ENCODE measurements at regions not wholly inside any gene's neighbourhood (a gene's known extent, or its start where the extent isn't known, plus 50 kb on each side); places are given as distances from the start of the nearest gene placed in this dataset.
"Not testable (repeated sequence)": the region's sequence is repeated elsewhere in the genome, so short reads cannot be mapped to it uniquely, and the experiment has no call there.

DNA sequence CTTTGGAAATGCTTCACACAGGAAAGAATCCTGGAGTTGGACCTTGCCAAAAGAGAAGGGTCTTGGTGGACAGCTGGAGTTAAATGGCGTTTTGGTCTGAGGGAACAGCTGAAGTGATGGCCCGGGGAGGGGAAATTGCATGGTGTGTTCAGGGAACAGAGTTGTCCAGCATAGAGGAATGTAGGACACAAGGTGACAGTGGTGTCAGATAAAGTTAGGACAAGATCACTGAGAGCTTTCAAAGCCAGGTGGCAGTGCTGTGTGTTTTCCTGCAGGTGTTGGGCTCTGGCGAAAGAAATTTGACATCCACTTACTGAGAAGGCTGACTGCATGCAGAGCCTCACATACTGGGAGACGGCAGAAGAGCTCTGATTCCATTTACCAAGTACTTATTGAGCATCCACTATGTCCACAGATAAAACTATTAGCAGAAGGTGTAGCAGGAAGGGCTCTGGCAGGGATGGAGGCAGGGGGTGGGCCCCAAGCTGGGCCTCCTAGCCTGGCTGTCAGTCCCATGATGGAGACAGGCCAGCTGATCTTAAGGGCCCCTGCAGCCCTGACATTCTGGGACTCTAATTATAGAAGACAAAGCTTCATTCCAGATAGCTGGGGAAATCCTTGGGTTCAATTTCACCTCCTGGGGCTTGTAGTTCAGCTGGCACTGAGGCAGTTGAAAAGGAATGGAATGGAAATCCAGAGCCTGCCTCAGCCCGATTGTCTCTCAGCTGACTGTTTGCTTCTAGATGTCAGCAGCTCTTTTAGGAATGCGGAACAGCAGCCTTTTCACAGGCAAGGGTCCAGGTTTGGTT is 150.2 kb upstream of the MAMLD1 start:
- Histone ChIP-seq H3K4me1 (ENCODE audit: control insufficient read depth in 2 of 2, insufficient read depth in 2 of 2, low read length in 1 of 2) (no peaks in the 10 kb centered on the region), H3K36me3 (ENCODE audit: control insufficient read depth in 2 of 2, insufficient read depth in 2 of 2, low read length in 1 of 2) (no peaks in the 10 kb centered on the region), H3K9me3 (ENCODE audit: control insufficient read depth in 2 of 2, insufficient read depth in 1 of 2, low read depth in 1 of 2, low read length in 1 of 2) (no peaks in the 10 kb centered on the region), H3K27me3 (ENCODE audit: control insufficient read depth in 1 of 2, insufficient read depth in 2 of 2, low read length in 2 of 2) (peaks cover 0 to 2% of the 10 kb centered on the region in 2 donors), H3K27ac (ENCODE audit: low read depth in 2 of 2, low read length in 1 of 2) (no peak overlapping the region), H3K4me3 (ENCODE audit: low read depth in 1 of 2, low read length in 2 of 2) (no peak overlapping the region)
- 51 to 58% methylated on average over 6 of the region's 6 CpGs for WGBS, 2 donors

DNA sequence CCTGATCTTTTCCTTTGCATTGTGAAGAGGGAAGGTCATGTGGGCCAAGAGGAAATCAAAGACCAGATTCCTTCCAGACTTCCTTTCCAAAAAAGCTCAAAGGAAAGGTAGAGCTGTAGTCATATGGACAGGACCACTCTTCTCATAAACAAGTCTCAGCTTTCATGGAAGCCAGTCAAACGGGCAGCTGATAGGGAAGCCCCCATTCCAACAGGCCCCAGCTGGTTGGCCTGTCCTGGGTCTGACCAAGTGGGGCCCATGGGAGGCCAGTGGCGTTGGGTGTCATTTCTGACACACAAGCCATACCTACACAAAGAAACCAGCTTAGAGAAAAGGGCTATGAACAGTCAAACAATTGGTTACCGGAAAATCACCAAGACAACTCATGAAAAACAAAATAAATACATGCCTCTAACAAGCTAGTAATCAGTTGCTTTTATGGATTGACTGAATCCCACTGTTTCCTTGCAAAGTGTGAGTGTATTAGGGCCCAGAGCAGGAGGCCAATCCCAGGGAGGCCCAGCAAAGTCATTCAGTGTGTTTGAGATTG is 149.6 kb upstream of the MAMLD1 start:
- Histone ChIP-seq H3K4me3 (ENCODE audit: low read depth in 1 of 2, low read length in 2 of 2) (no peak overlapping the region), H3K36me3 (ENCODE audit: control insufficient read depth in 2 of 2, insufficient read depth in 2 of 2, low read length in 1 of 2) (no peaks in the 10 kb centered on the region), H3K9me3 (ENCODE audit: control insufficient read depth in 2 of 2, insufficient read depth in 1 of 2, low read depth in 1 of 2, low read length in 1 of 2) (no peaks in the 10 kb centered on the region), H3K27me3 (ENCODE audit: control insufficient read depth in 1 of 2, insufficient read depth in 2 of 2, low read length in 2 of 2) (peaks cover 0 to 2% of the 10 kb centered on the region in 2 donors), H3K4me1 (ENCODE audit: control insufficient read depth in 2 of 2, insufficient read depth in 2 of 2, low read length in 1 of 2) (no peaks in the 10 kb centered on the region), H3K27ac (ENCODE audit: low read depth in 2 of 2, low read length in 1 of 2) (no peak overlapping the region)
- 46 to 52% methylated on average over 3 of the region's 3 CpGs for WGBS, 2 donors

DNA sequence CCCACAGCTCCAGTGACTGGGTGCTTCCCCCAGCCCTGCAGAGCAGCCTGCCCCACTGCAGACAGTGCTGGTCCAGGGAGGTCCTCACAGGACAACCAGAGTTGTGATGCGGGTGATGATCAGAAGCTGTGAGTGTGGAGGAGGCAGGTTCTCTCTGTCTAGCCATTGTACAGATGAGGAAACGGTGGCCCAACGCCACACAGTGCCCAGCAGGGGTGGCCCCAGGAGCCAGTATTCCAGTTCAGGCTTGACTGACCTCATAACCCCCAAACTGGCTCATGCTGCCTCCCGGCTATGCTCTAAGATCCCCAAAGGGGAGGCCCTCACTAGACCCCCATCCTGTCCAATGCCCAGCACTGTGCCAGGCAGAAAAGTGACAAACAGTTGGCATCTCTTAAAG is 147.1 kb upstream of the MAMLD1 start:
- not testable (repeated sequence) for H3K36me3 ChIP-seq (ENCODE audit: control insufficient read depth in 2 of 2, insufficient read depth in 2 of 2, low read length in 1 of 2); H3K4me3 ChIP-seq (ENCODE audit: low read depth in 1 of 2, low read length in 2 of 2); H3K27ac ChIP-seq (ENCODE audit: low read depth in 2 of 2, low read length in 1 of 2); H3K9me3 ChIP-seq (ENCODE audit: control insufficient read depth in 2 of 2, insufficient read depth in 1 of 2, low read depth in 1 of 2, low read length in 1 of 2); H3K27me3 ChIP-seq (ENCODE audit: control insufficient read depth in 1 of 2, insufficient read depth in 2 of 2, low read length in 2 of 2); H3K4me1 ChIP-seq (ENCODE audit: control insufficient read depth in 2 of 2, insufficient read depth in 2 of 2, low read length in 1 of 2)
- 62 to 95% methylated on average over 2 of the region's 4 CpGs for WGBS, 2 donors

DNA sequence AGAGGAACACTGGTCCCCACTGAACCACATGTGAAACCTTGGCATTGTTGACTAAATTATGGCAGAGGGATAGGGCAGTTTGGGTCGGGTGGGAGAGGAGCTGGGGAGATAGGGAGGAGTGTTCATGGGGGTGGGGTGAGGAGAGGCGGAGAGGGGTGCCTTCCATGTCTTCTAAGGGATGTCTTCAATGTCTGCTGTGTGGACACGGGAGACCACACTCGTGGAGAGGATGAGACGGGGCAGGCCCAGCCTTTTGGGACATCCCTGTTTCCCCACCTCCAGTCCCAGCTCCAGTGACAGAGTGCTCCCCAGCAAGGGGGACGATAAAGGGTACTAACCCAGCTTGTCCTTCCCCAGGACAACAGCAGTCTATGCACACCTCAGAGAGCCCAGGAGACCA is 146.4 kb upstream of the MAMLD1 start:
- H3K4me1 ChIP-seq (ENCODE audit: control insufficient read depth in 2 of 2, insufficient read depth in 2 of 2, low read length in 1 of 2) = no peaks in the 10 kb centered on the region
- H3K4me3 ChIP-seq (ENCODE audit: low read depth in 1 of 2, low read length in 2 of 2) = no peak overlapping the region
- H3K36me3 ChIP-seq (ENCODE audit: control insufficient read depth in 2 of 2, insufficient read depth in 2 of 2, low read length in 1 of 2) = no peaks in the 10 kb centered on the region
- H3K27me3 ChIP-seq (ENCODE audit: control insufficient read depth in 1 of 2, insufficient read depth in 2 of 2, low read length in 2 of 2) = no peaks in the 10 kb centered on the region
- 62 to 89% methylated on average over 6 of the region's 6 CpGs for WGBS, 2 donors
- H3K9me3 ChIP-seq (ENCODE audit: control insufficient read depth in 2 of 2, insufficient read depth in 1 of 2, low read depth in 1 of 2, low read length in 1 of 2) = no peaks in the 10 kb centered on the region
- H3K27ac ChIP-seq (ENCODE audit: low read depth in 2 of 2, low read length in 1 of 2) = no peak overlapping the region

DNA sequence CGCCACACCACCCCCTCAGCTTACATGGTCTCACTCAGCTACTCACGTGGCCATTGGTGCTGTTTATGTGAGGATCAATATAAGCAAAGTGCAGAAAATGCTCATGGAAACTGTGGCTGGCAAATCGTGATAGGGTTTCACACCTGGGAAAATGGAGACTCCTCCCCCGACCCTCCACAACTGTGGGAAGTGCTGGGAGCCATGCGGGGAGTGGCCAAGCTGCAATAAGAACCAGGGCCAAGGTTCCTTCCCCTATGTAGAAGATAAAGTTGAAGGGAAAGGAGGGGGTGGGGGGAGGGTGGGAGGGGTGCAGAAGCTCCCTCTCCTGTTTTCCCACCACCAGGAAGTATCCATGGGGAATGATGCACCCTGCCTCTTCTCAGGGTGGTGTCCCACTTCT is 145.5 kb upstream of the MAMLD1 start:
- H3K4me3 ChIP-seq (ENCODE audit: low read depth in 1 of 2, low read length in 2 of 2) = no peak overlapping the region
- H3K9me3 ChIP-seq (ENCODE audit: control insufficient read depth in 2 of 2, insufficient read depth in 1 of 2, low read depth in 1 of 2, low read length in 1 of 2) = no peaks in the 10 kb centered on the region
- H3K27me3 ChIP-seq (ENCODE audit: control insufficient read depth in 1 of 2, insufficient read depth in 2 of 2, low read length in 2 of 2) = no peaks in the 10 kb centered on the region
- WGBS, 2 donors = 51 to 71% methylated on average over 5 of the region's 5 CpGs
- H3K27ac ChIP-seq (ENCODE audit: low read depth in 2 of 2, low read length in 1 of 2) = no peak overlapping the region
- no peaks in the 10 kb centered on the region for H3K4me1 ChIP-seq (ENCODE audit: control insufficient read depth in 2 of 2, insufficient read depth in 2 of 2, low read length in 1 of 2)
- H3K36me3 ChIP-seq (ENCODE audit: control insufficient read depth in 2 of 2, insufficient read depth in 2 of 2, low read length in 1 of 2) = no peaks in the 10 kb centered on the region

DNA sequence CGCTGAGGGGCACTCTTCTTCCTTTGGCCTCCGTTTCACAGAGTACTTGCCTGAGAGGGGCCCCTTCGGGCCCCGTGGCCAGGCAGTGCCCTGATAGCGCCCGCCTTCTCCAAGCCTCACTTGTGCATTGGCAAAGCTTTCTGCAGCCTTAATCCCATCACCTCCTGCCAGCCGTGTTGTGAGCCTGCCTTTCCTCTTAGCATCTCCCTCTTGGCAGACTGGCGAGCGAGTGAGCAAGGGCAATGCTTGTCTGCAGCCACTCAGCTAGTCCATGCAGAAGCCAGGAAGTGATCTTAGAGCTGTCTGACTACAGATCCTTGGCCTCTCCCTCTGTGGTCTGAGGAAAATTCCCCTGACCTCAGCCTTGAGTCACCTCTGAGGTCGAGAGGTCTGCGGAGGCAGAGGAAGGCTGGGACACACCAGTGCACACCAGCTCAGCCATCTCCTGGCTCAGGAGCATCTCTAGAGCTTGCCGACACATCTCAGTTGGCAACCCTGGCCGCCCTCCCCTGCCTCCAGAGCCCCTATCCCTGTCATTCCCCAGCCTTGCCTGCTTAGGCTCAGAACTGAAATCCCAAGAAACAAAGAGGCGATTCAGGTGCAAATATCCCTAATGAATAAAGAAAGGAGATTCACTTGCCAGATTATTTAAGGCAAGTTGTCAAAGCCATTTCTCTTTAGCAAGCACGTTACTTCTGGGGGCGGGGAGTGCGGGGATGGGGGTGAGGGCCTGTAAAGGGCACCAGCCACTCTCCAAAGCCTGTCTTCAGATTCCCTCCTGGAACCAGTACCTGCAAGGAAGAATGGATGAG is 143.5 kb upstream of the MAMLD1 start:
- no peak overlapping the region for H3K27ac ChIP-seq (ENCODE audit: low read depth in 2 of 2, low read length in 1 of 2)
- H3K36me3 ChIP-seq (ENCODE audit: control insufficient read depth in 2 of 2, insufficient read depth in 2 of 2, low read length in 1 of 2) = no peaks in the 10 kb centered on the region
- H3K27me3 ChIP-seq (ENCODE audit: control insufficient read depth in 1 of 2, insufficient read depth in 2 of 2, low read length in 2 of 2) = no peaks in the 10 kb centered on the region
- H3K4me3 ChIP-seq (ENCODE audit: low read depth in 1 of 2, low read length in 2 of 2) = no peak overlapping the region
- no peaks in the 10 kb centered on the region for H3K4me1 ChIP-seq (ENCODE audit: control insufficient read depth in 2 of 2, insufficient read depth in 2 of 2, low read length in 1 of 2)
- 53 to 56% methylated on average over 17 of the region's 17 CpGs for WGBS, 2 donors
- no peaks in the 10 kb centered on the region for H3K9me3 ChIP-seq (ENCODE audit: control insufficient read depth in 2 of 2, insufficient read depth in 1 of 2, low read depth in 1 of 2, low read length in 1 of 2)

DNA sequence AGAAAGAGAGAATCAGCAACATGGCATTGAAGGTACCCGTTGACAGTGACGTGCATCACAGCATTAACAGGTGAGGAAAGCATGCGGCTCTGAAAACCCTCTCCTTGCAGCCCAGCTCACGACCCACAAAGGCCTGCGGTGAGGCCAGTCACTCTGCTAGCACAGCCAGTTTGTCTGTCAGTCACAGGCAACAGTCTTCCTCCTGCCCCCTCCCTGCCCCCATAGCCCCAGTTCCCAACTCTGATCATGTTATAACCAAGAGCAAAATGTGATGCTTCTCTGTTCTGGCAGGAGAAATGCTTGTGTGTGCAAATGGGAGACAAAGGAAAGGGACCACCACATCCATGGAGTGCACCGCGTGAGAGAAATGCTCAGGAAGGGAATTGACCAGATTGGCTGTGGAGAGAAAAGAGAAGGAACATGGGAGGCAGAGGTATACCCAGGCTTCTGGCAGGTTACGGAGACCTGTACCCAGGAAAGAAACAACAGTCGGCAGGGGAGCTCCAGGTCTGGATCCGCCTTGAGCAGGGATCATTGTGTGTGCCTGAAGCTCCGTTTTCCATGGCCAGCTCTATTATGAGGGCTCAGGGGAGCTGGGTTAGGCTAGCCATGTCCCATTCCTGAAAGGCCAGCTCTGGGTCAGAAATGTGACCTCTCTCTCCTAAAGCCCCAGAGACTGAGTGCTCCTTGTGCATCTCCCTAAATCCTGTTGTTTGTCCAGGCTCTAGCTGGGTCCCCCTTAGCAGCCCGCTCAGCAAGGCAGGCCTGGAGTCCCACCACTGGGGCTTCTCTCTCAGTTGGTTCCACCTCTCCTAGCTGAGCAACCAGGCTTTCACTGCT is 139.7 kb upstream of the MAMLD1 start:
- H3K4me3 ChIP-seq (ENCODE audit: low read depth in 1 of 2, low read length in 2 of 2) = no peak overlapping the region
- no peaks in the 10 kb centered on the region for H3K36me3 ChIP-seq (ENCODE audit: control insufficient read depth in 2 of 2, insufficient read depth in 2 of 2, low read length in 1 of 2)
- H3K4me1 ChIP-seq (ENCODE audit: control insufficient read depth in 2 of 2, insufficient read depth in 2 of 2, low read length in 1 of 2) = no peaks in the 10 kb centered on the region
- no peaks in the 10 kb centered on the region for H3K27me3 ChIP-seq (ENCODE audit: control insufficient read depth in 1 of 2, insufficient read depth in 2 of 2, low read length in 2 of 2)
- no peak overlapping the region for H3K27ac ChIP-seq (ENCODE audit: low read depth in 2 of 2, low read length in 1 of 2)
- 83 to 95% methylated on average over 12 of the region's 12 CpGs for WGBS, 2 donors
- H3K9me3 ChIP-seq (ENCODE audit: control insufficient read depth in 2 of 2, insufficient read depth in 1 of 2, low read depth in 1 of 2, low read length in 1 of 2) = no peaks in the 10 kb centered on the region

DNA sequence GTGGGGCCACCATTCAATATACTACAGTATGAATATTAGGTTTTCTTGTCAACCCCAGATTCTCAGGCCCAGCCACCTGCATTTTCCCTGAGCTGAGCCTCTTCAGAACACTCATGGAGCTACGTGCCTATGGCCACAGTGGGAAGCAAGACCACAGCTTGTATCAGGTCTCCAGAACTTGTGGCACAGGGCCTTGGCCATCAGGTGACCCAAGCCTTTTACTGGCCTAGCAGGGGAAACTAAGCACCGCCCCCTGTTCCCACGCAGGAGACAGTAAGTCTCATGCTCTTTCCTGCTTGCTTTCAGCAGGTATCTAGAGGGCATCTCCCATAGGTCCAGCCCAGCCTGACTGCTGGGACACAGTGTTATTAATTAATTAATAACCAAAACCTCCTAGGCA is 138.4 kb upstream of the MAMLD1 start:
- Histone ChIP-seq H3K36me3 (ENCODE audit: control insufficient read depth in 2 of 2, insufficient read depth in 2 of 2, low read length in 1 of 2) (no peaks in the 10 kb centered on the region), H3K4me1 (ENCODE audit: control insufficient read depth in 2 of 2, insufficient read depth in 2 of 2, low read length in 1 of 2) (no peaks in the 10 kb centered on the region), H3K27me3 (ENCODE audit: control insufficient read depth in 1 of 2, insufficient read depth in 2 of 2, low read length in 2 of 2) (no peaks in the 10 kb centered on the region), H3K9me3 (ENCODE audit: control insufficient read depth in 2 of 2, insufficient read depth in 1 of 2, low read depth in 1 of 2, low read length in 1 of 2) (no peaks in the 10 kb centered on the region), H3K4me3 (ENCODE audit: low read depth in 1 of 2, low read length in 2 of 2) (no peak overlapping the region), H3K27ac (ENCODE audit: low read depth in 2 of 2, low read length in 1 of 2) (no peak overlapping the region)
- 69 to 89% methylated on average over 3 of the region's 3 CpGs for WGBS, 2 donors

DNA sequence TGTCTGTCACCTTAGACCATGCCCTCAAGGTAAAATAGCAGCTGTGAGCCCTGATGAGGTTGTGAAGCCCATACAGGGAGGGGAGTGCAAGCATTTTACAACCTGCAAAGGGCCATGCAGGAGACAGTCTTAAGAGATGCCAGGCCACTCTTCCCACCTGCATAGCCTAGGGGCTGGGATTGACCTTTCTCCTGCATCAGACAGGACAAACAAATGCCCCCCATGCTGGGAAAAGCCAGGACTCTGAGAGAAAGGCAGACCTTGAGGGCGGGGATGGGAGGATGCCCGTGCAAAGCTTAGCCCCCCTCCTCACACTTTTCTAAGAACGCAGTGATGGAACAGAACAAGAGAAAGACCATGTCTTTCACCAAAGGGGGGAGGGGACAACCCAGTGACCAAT is 137.9 kb upstream of the MAMLD1 start:
- Histone ChIP-seq H3K27ac (ENCODE audit: low read depth in 2 of 2, low read length in 1 of 2) (no peak overlapping the region), H3K4me1 (ENCODE audit: control insufficient read depth in 2 of 2, insufficient read depth in 2 of 2, low read length in 1 of 2) (no peaks in the 10 kb centered on the region), H3K27me3 (ENCODE audit: control insufficient read depth in 1 of 2, insufficient read depth in 2 of 2, low read length in 2 of 2) (no peaks in the 10 kb centered on the region), H3K9me3 (ENCODE audit: control insufficient read depth in 2 of 2, insufficient read depth in 1 of 2, low read depth in 1 of 2, low read length in 1 of 2) (no peaks in the 10 kb centered on the region), H3K4me3 (ENCODE audit: low read depth in 1 of 2, low read length in 2 of 2) (no peak overlapping the region), H3K36me3 (ENCODE audit: control insufficient read depth in 2 of 2, insufficient read depth in 2 of 2, low read length in 1 of 2) (no peaks in the 10 kb centered on the region)
- 57 to 72% methylated on average over 3 of the region's 3 CpGs for WGBS, 2 donors
